GM12865 (cell line): ENCODE measurements at regions not wholly inside any gene's neighbourhood (a gene's known extent, or its start where the extent isn't known, plus 50 kb on each side); places are given as distances from the start of the nearest gene placed in this dataset.

Source experiments
- DNase-seq: peaks from one replicate; pipeline ENCODE4 v3.0.0; 2010; ENCODE audit warnings: low read depth
- H3K4me3 ChIP-seq: 2 replicates; pipeline ENCODE4 v1.5.1; 2011; ENCODE audit warnings: mild to moderate bottlenecking, low read depth, low read length, control low read depth
- CTCF ChIP-seq: IDR thresholded peaks from 2 replicates; pipeline ENCODE4 v1.5.1; 2011; ENCODE audit warnings: low read length, control low read depth, low read depth, inconsistent platforms; ENCODE audit not compliant: insufficient read depth; ENCODE audit errors: missing control alignments

- H3K4me3 ChIP-seq, result no peak overlapping the region
- TF ChIP-seq CTCF, result no peak
- no peak for DNase-seq
Observed at GRCh38 chr22:27397036-27397953, 404.3 kb downstream of the MN1 start.

GRCh38 chr22:27397954-27398342, 403.6 kb downstream of the MN1 start:
- no peak for DNase-seq
- no peak for TF ChIP-seq CTCF
- H3K4me3 ChIP-seq, result no peak overlapping the region

- no peak for DNase-seq
- H3K4me3 ChIP-seq, result no peak overlapping the region
- TF ChIP-seq CTCF, result no peak
Observed at GRCh38 chr22:27399161-27399560, 402.4 kb downstream of the MN1 start.

GRCh38 chr22:27400811-27401210, 400.7 kb downstream of the MN1 start:
- no peak for TF ChIP-seq CTCF
- no peak overlapping the region for H3K4me3 ChIP-seq
- no peak for DNase-seq

GRCh38 chr22:27401321-27401720, 400.2 kb downstream of the MN1 start:
- H3K4me3 ChIP-seq, result no peak overlapping the region
- no peak for DNase-seq
- TF ChIP-seq CTCF, result no peak

- no peak overlapping the region for H3K4me3 ChIP-seq
- no peak for TF ChIP-seq CTCF
- no peak for DNase-seq
Observed at GRCh38 chr22:27404441-27404840, 397.1 kb downstream of the MN1 start.

- peak; percentile 16 for DNase-seq
- no peak overlapping the region for H3K4me3 ChIP-seq
- peak; percentile 43 for TF ChIP-seq CTCF
Observed at GRCh38 chr22:27405672-27406388, 395.7 kb downstream of the MN1 start.
